ENCODE measurements at regions not wholly inside any gene's neighbourhood (a gene's known extent, or its start where the extent isn't known, plus 50 kb on each side); places are given as distances from the start of the nearest gene placed in this dataset.

- no peak for TF ChIP-seq CTCF (IDR thresholded peaks at IDR 0.05; ENCODE audit: control extremely low read depth, extremely low read depth, low read depth, missing control alignments)
- DNase-seq (ENCODE audit: extremely low spot score): no peak
- ChIA-PET CTCF (interaction anchor here (0.7 to 2.1 kb wide), 16 partner anchors 9 to 311 kb away, joined by 3 to 17 read pairs (median 3); partner anchors contain the start of gene DNAH7), POLR2A (interaction anchor here (0.6 to 1.1 kb wide), 2 partner anchors 25 to 209 kb away, joined by 6 read pairs; partner anchors contain the start of gene STK17B)
Measured at GRCh38 chr2:196380098-196380497, 208.7 kb upstream of the STK17B start.

GRCh38 chr2:196380575-196380974, 209.2 kb upstream of the STK17B start:
- no peak for DNase-seq (ENCODE audit: extremely low spot score)
- POLR2A ChIA-PET: interaction anchor here (0.6 to 1.1 kb wide), 3 partner anchors 22 to 209 kb away, joined by 4 to 6 read pairs (median 6); partner anchors contain the start of gene STK17B
- CTCF ChIA-PET: interaction anchor here (0.7 to 2.1 kb wide), 17 partner anchors 9 to 312 kb away, joined by 3 to 17 read pairs (median 3); partner anchors contain the start of gene DNAH7
- TF ChIP-seq CTCF (IDR thresholded peaks at IDR 0.05; ENCODE audit: control extremely low read depth, extremely low read depth, low read depth, missing control alignments): no peak

GRCh38 chr2:196381464-196381863, 210.1 kb upstream of the STK17B start:
- POLR2A ChIA-PET: no interaction called here
- CTCF ChIA-PET: interaction anchor here (1.0 to 2.0 kb wide), 4 partner anchors 9 to 33 kb away, joined by 3 to 12 read pairs (median 4); no protein-coding TSS in a partner anchor
- no peak for DNase-seq (ENCODE audit: extremely low spot score)
- TF ChIP-seq CTCF (IDR thresholded peaks at IDR 0.05; ENCODE audit: control extremely low read depth, extremely low read depth, low read depth, missing control alignments): no peak

GRCh38 chr2:196383799-196384198, 212.4 kb upstream of the STK17B start:
- TF ChIP-seq CTCF (IDR thresholded peaks at IDR 0.05; ENCODE audit: control extremely low read depth, extremely low read depth, low read depth, missing control alignments): no peak
- ChIA-PET POLR2A (no interaction called here), CTCF (interaction anchor here (0.9 to 2.0 kb wide), 9 partner anchors 11 to 105 kb away, joined by 3 to 6 read pairs (median 4); no protein-coding TSS in a partner anchor)
- DNase-seq (ENCODE audit: extremely low spot score): no peak

- no peak for TF ChIP-seq CTCF (IDR thresholded peaks at IDR 0.05; ENCODE audit: control extremely low read depth, extremely low read depth, low read depth, missing control alignments)
- ChIA-PET CTCF (interaction anchor here (0.9 to 2.6 kb wide), 7 partner anchors 10 to 68 kb away, joined by 4 to 11 read pairs (median 4); no protein-coding TSS in a partner anchor), POLR2A (interaction anchor here (1.3 kb wide), 1 partner anchor 21 kb away, joined by 3 read pairs; no protein-coding TSS in a partner anchor)
- no peak for DNase-seq (ENCODE audit: extremely low spot score)
Measured at GRCh38 chr2:196384729-196385128, 213.4 kb upstream of the STK17B start.

- no peak for TF ChIP-seq CTCF (IDR thresholded peaks at IDR 0.05; ENCODE audit: control extremely low read depth, extremely low read depth, low read depth, missing control alignments)
- DNase-seq (ENCODE audit: extremely low spot score): no peak
- CTCF ChIA-PET: interaction anchor here (0.9 to 3.6 kb wide), 12 partner anchors 8 to 98 kb away, joined by 3 to 20 read pairs (median 6); no protein-coding TSS in a partner anchor
- POLR2A ChIA-PET: no interaction called here
Measured at GRCh38 chr2:196389670-196390069, 218.3 kb upstream of the STK17B start.

Measured in GM10248 (cell line).